ENCODE measurements at regions not wholly inside any gene's neighbourhood (a gene's known extent, or its start where the extent isn't known, plus 50 kb on each side); places are given as distances from the start of the nearest gene placed in this dataset.
A peak's percentile ranks its signal among the peaks of the same experiment; 100 is the strongest.

DNA sequence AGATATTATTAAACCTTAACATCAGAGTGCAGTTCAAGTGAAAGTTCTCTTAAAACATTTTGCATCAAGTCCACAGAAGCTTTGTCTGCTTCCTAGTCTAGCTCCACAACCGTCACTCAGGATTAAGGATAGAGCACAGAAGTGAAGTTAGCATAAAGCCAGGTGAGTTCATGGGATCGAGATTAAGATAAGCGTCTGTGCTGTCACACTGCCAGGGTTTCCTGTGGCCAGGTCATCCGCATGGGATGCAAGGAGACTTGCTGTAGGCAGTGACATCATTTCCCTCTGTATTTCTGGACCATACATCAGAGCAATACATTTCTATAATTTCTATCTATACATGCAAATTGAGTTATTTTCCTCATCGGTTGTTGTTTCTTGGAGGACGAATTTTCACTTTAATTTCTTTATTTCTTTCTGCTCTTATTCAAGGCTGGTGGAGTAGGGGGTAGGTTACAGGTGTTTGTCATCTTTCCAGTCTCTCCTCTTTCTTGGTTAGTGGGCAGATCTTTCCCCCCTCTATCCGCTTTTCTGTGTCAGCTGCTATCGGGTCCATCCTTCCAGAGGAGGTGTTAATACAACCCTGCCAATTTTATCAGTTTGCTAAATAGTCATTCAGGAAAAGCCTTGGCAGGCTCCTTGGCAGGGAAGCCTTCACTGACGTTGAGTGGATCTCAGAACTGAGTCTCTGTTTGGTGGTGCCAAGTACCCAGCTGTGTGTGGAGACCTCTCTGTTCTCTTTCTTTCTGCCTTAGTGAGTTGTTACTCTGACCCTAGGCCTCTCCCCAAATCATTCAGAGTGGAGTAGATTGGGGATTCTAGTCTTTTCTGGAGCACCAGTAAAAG is 307.6 kb upstream of the MAP3K7 start:
- no peak overlapping the region for H3K4me3 ChIP-seq (ENCODE audit: low read depth, low read length, poor library complexity, severe bottlenecking)
- DNase-seq (ENCODE audit: low spot score), result no peak
- H3K27me3 ChIP-seq (replicated peaks; ENCODE audit: insufficient read depth, low read depth, low read length, poor library complexity), result no peaks in the 10 kb centered on the region
- H3K4me1 ChIP-seq (ENCODE audit: insufficient read depth, low read length, poor library complexity, severe bottlenecking), result peaks cover 20% of the 10 kb centered on the region
- H3K27ac ChIP-seq (ENCODE audit: low read depth, low read length, poor library complexity, severe bottlenecking), result no peak overlapping the region
- intact Hi-C loops (cut with micrococcal nuclease; ENCODE audit: unreplicated experiment), result no loop called here
- H3K36me3 ChIP-seq (ENCODE audit: insufficient read depth, low read length, poor library complexity, severe bottlenecking), result no peaks in the 10 kb centered on the region
- H3K9me3 ChIP-seq (ENCODE audit: low read depth, low read length, poor library complexity, severe bottlenecking), result no peaks in the 10 kb centered on the region
- no peak for TF ChIP-seq EZH2 (IDR thresholded peaks at IDR 0.05; ENCODE audit: borderline replicate concordance, low read depth, low read length, poor library complexity, severe bottlenecking)
- TF ChIP-seq, protein P1, sequence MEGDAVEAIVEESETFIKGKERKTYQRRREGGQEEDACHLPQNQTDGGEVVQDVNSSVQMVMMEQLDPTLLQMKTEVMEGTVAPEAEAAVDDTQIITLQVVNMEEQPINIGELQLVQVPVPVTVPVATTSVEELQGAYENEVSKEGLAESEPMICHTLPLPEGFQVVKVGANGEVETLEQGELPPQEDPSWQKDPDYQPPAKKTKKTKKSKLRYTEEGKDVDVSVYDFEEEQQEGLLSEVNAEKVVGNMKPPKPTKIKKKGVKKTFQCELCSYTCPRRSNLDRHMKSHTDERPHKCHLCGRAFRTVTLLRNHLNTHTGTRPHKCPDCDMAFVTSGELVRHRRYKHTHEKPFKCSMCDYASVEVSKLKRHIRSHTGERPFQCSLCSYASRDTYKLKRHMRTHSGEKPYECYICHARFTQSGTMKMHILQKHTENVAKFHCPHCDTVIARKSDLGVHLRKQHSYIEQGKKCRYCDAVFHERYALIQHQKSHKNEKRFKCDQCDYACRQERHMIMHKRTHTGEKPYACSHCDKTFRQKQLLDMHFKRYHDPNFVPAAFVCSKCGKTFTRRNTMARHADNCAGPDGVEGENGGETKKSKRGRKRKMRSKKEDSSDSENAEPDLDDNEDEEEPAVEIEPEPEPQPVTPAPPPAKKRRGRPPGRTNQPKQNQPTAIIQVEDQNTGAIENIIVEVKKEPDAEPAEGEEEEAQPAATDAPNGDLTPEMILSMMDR (conservative IDR thresholded peaks at IDR 0.05; ENCODE audit: low read depth, low read length), result no peak
- ChIA-PET POLR2A (ENCODE audit: low non-redundant PET) (no interaction called here), CTCF (no interaction called here)
- BruUV-seq (replicated peaks), result no TSS peak

DNA sequence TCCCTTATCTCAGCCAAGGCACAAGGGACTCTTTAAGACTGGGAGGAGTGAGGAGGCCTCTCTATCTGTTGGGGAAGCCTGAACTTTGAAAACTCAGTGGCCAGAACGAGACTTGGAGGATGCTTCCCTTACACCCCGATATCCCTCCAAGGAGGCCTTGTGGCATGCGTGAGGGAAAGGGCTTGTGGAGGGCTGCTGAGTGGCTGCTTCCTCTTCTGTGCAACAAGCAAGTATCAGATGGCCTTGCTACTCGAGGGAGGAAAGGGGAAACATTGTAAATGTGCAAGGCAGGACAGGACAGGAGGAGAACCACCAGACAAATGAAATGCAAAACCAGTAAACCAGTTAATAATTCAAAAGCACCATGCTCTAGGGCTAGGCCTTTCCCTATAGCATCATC is 306.5 kb upstream of the MAP3K7 start:
- TF ChIP-seq, protein P1 (conservative IDR thresholded peaks at IDR 0.05; ENCODE audit: low read depth, low read length), result no peak
- TF ChIP-seq EZH2 (IDR thresholded peaks at IDR 0.05; ENCODE audit: borderline replicate concordance, low read depth, low read length, poor library complexity, severe bottlenecking), result no peak
- Histone ChIP-seq H3K27me3 (replicated peaks; ENCODE audit: insufficient read depth, low read depth, low read length, poor library complexity) (no peaks in the 10 kb centered on the region), H3K36me3 (ENCODE audit: insufficient read depth, low read length, poor library complexity, severe bottlenecking) (no peaks in the 10 kb centered on the region), H3K9me3 (ENCODE audit: low read depth, low read length, poor library complexity, severe bottlenecking) (no peaks in the 10 kb centered on the region), H3K27ac (ENCODE audit: low read depth, low read length, poor library complexity, severe bottlenecking) (no peak overlapping the region), H3K4me1 (ENCODE audit: insufficient read depth, low read length, poor library complexity, severe bottlenecking) (peaks cover 20% of the 10 kb centered on the region), H3K4me3 (ENCODE audit: low read depth, low read length, poor library complexity, severe bottlenecking) (no peak overlapping the region)
- BruUV-seq (replicated peaks), result no TSS peak
- CTCF ChIA-PET, result no interaction called here
- no peak for DNase-seq (ENCODE audit: low spot score)
- intact Hi-C loops (cut with micrococcal nuclease; ENCODE audit: unreplicated experiment), result no loop called here
- POLR2A ChIA-PET (ENCODE audit: low non-redundant PET), result no interaction called here

DNA sequence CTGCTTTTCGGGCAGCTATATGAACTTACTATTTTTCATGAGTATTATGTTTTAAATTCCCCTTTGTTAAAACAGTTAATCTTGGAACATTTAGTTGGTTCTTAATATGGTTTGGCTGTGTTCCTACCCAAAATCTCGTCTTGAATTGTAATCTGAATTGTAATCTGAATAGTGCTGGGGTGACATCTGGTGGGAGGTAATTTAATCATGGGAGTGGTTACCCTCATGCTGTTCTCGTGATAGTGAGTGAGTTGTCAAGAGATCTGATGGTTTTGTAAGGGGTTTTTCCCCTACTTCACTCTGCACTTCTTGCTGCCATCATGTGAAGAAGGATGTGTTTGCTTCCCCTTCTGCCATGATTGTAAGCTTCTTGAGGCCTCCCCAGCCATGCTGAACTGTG is 305.4 kb upstream of the MAP3K7 start:
- peak; percentile 19 for DNase-seq (ENCODE audit: low spot score)
- POLR2A ChIA-PET (ENCODE audit: low non-redundant PET), result no interaction called here
- TF ChIP-seq, protein P1 (conservative IDR thresholded peaks at IDR 0.05; ENCODE audit: low read depth, low read length), result peak; percentile 19; the same call in 1 of the 2 replicates
- TF ChIP-seq EZH2 (IDR thresholded peaks at IDR 0.05; ENCODE audit: borderline replicate concordance, low read depth, low read length, poor library complexity, severe bottlenecking), result no peak
- H3K27ac ChIP-seq (ENCODE audit: low read depth, low read length, poor library complexity, severe bottlenecking), result no peak overlapping the region
- H3K9me3 ChIP-seq (ENCODE audit: low read depth, low read length, poor library complexity, severe bottlenecking), result no peaks in the 10 kb centered on the region
- CTCF ChIA-PET, result no interaction called here
- BruUV-seq (replicated peaks), result no TSS peak
- intact Hi-C loops (cut with micrococcal nuclease; ENCODE audit: unreplicated experiment), result no loop called here
- H3K36me3 ChIP-seq (ENCODE audit: insufficient read depth, low read length, poor library complexity, severe bottlenecking), result no peaks in the 10 kb centered on the region
- no peak overlapping the region for H3K4me3 ChIP-seq (ENCODE audit: low read depth, low read length, poor library complexity, severe bottlenecking)
- H3K4me1 ChIP-seq (ENCODE audit: insufficient read depth, low read length, poor library complexity, severe bottlenecking), result peaks cover 20% of the 10 kb centered on the region
- no peaks in the 10 kb centered on the region for H3K27me3 ChIP-seq (replicated peaks; ENCODE audit: insufficient read depth, low read depth, low read length, poor library complexity)

Data from A673 (cell line).